Mesodermal cell (in vitro differentiated cells): ENCODE measurements at regions not wholly inside any gene's neighbourhood (a gene's known extent, or its start where the extent isn't known, plus 50 kb on each side); places are given as distances from the start of the nearest gene placed in this dataset.

ENCODE experiments used
- H3K27ac ChIP-seq: 2 replicates; pipeline ENCODE4 v1.7.0; 2013; ENCODE audit warnings: mild to moderate bottlenecking, low read depth, low read length, moderate library complexity; ENCODE audit not compliant: severe bottlenecking
- H3K36me3 ChIP-seq: 2 replicates; pipeline ENCODE4 v1.7.1; 2013; ENCODE audit warnings: mild to moderate bottlenecking, low read length, moderate library complexity; ENCODE audit not compliant: control insufficient read depth, insufficient read depth
- H3K4me1 ChIP-seq: one replicate; pipeline ENCODE4 v1.7.1; 2013; ENCODE audit warnings: mild to moderate bottlenecking, low read length; ENCODE audit not compliant: insufficient read depth, control insufficient read depth, poor library complexity, severe bottlenecking
- H3K4me3 ChIP-seq: 2 replicates; pipeline ENCODE4 v1.7.0; 2013; ENCODE audit warnings: low read length, control low read depth, mild to moderate bottlenecking; ENCODE audit not compliant: insufficient read depth, poor library complexity, severe bottlenecking; ENCODE audit errors: extremely low read depth
- H3K9me3 ChIP-seq: 2 replicates; pipeline ENCODE4 v1.7.1; 2013; ENCODE audit warnings: mild to moderate bottlenecking, low read length, moderate library complexity; ENCODE audit not compliant: control insufficient read depth
- WGBS, 2 experiments: methylation state at CpG; one replicate each; pipeline ENCODE4 v1.1.5; 2013; ENCODE audit warnings: missing lambda C conversion rate in 2 of 2; ENCODE audit not compliant: insufficient coverage in 2 of 2; 5-methylcytosine and 5-hydroxymethylcytosine counted together

- H3K9me3 ChIP-seq: no peaks in the 10 kb centered on the region
- no peaks in the 10 kb centered on the region for H3K4me1 ChIP-seq
- no peaks in the 10 kb centered on the region for H3K36me3 ChIP-seq
- no CpG with 5 or more reads among the region's 1 CpG for WGBS, 2 experiments
- H3K27ac ChIP-seq: no peak overlapping the region
- H3K4me3 ChIP-seq: no peak overlapping the region
These were observed 1815.0 kb downstream of the MRPL39 start for GRCh38 chr21:23792300-23792699.

- H3K27ac ChIP-seq: no peak overlapping the region
- no CpG with 5 or more reads among the region's 1 CpG for WGBS, 2 experiments
- H3K36me3 ChIP-seq: no peaks in the 10 kb centered on the region
- H3K9me3 ChIP-seq: no peaks in the 10 kb centered on the region
- no peaks in the 10 kb centered on the region for H3K4me1 ChIP-seq
- no peak overlapping the region for H3K4me3 ChIP-seq
These were observed 1817.4 kb downstream of the MRPL39 start for GRCh38 chr21:23789864-23790263.

- H3K36me3 ChIP-seq: no peaks in the 10 kb centered on the region
- no peak overlapping the region for H3K27ac ChIP-seq
- H3K4me3 ChIP-seq: no peak overlapping the region
- no CpG with 5 or more reads among the region's 2 CpGs for whole genome bisulfite sequencing, 2 experiments
- no peaks in the 10 kb centered on the region for H3K4me1 ChIP-seq
- no peaks in the 10 kb centered on the region for H3K9me3 ChIP-seq
These were observed 1827.0 kb downstream of the MRPL39 start for GRCh38 chr21:23780326-23780725.

GRCh38 chr21:23743821-23744220, 1863.5 kb downstream of the MRPL39 start:
- H3K9me3 ChIP-seq: peaks cover 21% of the 10 kb centered on the region
- H3K4me3 ChIP-seq: no peak overlapping the region
- WGBS, 2 experiments: 83% methylated on average over 1 of the region's 2 CpGs; no CpG with 5 or more reads in 1 of the 2 experiments
- H3K36me3 ChIP-seq: no peaks in the 10 kb centered on the region
- no peak overlapping the region for H3K27ac ChIP-seq
- no peaks in the 10 kb centered on the region for H3K4me1 ChIP-seq

DNA sequence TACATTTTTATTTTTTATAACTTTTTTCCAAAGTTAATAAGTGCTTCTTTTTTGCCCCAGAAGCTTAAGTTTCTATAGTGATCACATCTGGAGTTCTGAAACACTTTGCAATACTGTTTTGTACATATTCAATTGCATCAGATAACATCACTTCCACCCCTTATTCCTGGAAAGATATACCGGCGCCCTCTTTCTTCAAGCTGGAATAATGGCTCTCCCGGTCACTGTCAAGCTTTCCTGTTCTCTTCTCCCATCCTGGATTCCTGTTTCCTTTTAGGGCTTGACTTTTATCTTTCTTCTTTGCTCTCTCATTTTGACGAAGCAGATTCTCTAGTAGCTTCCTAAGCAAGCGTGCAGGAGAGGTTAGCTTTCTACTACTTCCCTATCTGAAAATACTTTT, 1866.8 kb downstream of the MRPL39 start:
- H3K36me3 ChIP-seq: no peaks in the 10 kb centered on the region
- no peaks in the 10 kb centered on the region for H3K4me1 ChIP-seq
- 70 to 76% methylated on average over 2 to 4 of the region's 5 CpGs for WGBS, 2 experiments
- H3K4me3 ChIP-seq: no peak overlapping the region
- H3K27ac ChIP-seq: no peak overlapping the region
- peaks cover 5% of the 10 kb centered on the region for H3K9me3 ChIP-seq

GRCh38 chr21:23732776-23733175, 1874.5 kb downstream of the MRPL39 start:
- H3K4me1 ChIP-seq: no peaks in the 10 kb centered on the region
- no peaks in the 10 kb centered on the region for H3K9me3 ChIP-seq
- no peaks in the 10 kb centered on the region for H3K36me3 ChIP-seq
- WGBS, 2 experiments: no CpG with 5 or more reads among the region's 1 CpG
- H3K4me3 ChIP-seq: no peak overlapping the region
- no peak overlapping the region for H3K27ac ChIP-seq

- Histone ChIP-seq H3K27ac (no peak overlapping the region), H3K36me3 (no peaks in the 10 kb centered on the region), H3K4me3 (no peak overlapping the region), H3K4me1 (no peaks in the 10 kb centered on the region), H3K9me3 (no peaks in the 10 kb centered on the region)
- 70 to 80% methylated on average over 1 to 2 of the region's 2 CpGs for WGBS, 2 experiments
These were observed 1878.0 kb downstream of the MRPL39 start for GRCh38 chr21:23729331-23729730.

DNA sequence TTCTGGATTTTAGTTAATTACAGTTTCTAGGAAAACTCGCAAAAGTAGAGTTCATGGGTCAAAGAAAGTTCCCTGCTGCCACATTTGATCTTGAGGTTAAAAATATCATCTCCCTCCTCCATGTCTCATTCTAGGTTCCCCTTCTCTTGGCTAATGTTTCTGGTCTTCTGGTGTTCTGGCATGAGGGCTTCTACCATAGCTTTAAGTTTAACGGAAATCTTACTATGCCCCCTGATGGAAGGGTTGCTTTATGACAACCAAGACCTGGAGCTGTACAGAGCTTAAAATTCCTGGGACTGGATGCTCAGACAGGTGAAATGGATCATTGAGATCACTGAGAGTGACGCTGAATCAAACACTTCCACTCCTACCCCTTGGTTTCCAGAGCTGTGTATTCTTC, 1881.7 kb downstream of the MRPL39 start:
- H3K4me1 ChIP-seq: no peaks in the 10 kb centered on the region
- no peak overlapping the region for H3K27ac ChIP-seq
- no peaks in the 10 kb centered on the region for H3K9me3 ChIP-seq
- H3K36me3 ChIP-seq: no peaks in the 10 kb centered on the region
- no peak overlapping the region for H3K4me3 ChIP-seq
- WGBS, 2 experiments: 83 to 88% methylated on average over 1 to 2 of the region's 3 CpGs

DNA sequence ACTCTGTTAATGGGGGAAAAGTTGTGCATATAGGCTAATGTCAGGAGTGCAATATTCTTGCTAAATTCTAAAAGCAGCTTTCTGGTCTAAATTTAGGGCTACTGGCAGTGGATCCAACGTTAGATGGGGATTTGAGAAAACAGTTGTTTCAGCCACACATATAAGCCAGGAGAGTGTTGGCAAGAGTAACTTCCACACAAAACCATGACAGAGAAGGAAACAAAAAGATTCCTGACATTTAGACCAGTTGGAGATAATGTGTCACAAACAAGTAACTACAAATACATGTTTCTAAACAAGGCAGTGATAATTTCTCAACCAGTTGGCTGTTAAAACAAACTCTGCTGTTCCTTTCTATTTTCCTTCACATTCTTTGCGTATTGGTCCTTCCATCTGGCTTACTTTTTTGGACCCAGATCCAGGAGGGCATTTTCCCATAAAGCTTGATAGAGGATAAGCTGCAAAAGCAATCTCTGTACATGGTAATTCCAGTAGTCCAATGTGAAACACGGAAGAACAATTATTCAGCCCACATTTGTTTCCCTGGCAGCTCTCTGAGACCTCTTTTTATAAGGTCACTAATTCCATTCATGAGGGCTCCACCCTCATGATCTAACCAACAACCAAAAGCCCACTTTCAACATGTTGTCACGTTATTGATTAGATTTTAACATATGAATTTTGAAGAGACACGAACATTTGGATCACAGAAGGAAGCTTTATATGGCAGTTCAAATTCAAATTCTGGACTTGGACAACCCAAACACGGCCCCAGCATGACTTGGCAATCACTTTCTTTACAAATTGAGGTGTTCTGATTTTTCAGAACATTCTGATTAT, 1888.6 kb downstream of the MRPL39 start:
- Histone ChIP-seq H3K9me3 (no peaks in the 10 kb centered on the region), H3K4me1 (no peaks in the 10 kb centered on the region), H3K4me3 (no peak overlapping the region), H3K36me3 (no peaks in the 10 kb centered on the region), H3K27ac (no peak overlapping the region)
- 90 to 100% methylated on average over 2 to 4 of the region's 6 CpGs for WGBS, 2 experiments

GRCh38 chr21:23712166-23712565, 1895.1 kb downstream of the MRPL39 start:
- no peaks in the 10 kb centered on the region for H3K36me3 ChIP-seq
- H3K4me3 ChIP-seq: no peak overlapping the region
- no peaks in the 10 kb centered on the region for H3K4me1 ChIP-seq
- H3K27ac ChIP-seq: no peak overlapping the region
- no peaks in the 10 kb centered on the region for H3K9me3 ChIP-seq
- WGBS, 2 experiments: no CpG with 5 or more reads among the region's 1 CpG

GRCh38 chr21:23706431-23706830, 1900.8 kb downstream of the MRPL39 start:
- Histone ChIP-seq H3K36me3 (no peaks in the 10 kb centered on the region), H3K4me1 (no peaks in the 10 kb centered on the region), H3K4me3 (no peak overlapping the region), H3K27ac (no peak overlapping the region), H3K9me3 (no peaks in the 10 kb centered on the region)
- WGBS, 2 experiments: 75 to 100% methylated on average over 1 of the region's 2 CpGs
